Left lung (tissue), 4 donors: ENCODE measurements at regions not wholly inside any gene's neighbourhood (a gene's known extent, or its start where the extent isn't known, plus 50 kb on each side); places are given as distances from the start of the nearest gene placed in this dataset.

Source experiments
- ATAC-seq: fragments of 200-7000 bp; cut with Tn5 transposase; one replicate; pipeline ENCODE4 v1.9.1; 2020; ENCODE audit warnings: moderate library complexity
- DNase-seq, 4 donors: peaks; one replicate each; pipeline ENCODE4 v3.0.0-alpha.2; 2013 to 2020
- H3K27ac ChIP-seq, 2 donors: fragments of 200-600 bp; sonication (generic) in 1 of 2; one replicate each; pipeline versions ENCODE4 v1.5.0 to v1.8.0; 2020 to 2021
- H3K27me3 ChIP-seq, 2 donors: fragments of 200-600 bp; sonication (generic) in 1 of 2; one replicate each; pipeline versions ENCODE4 v1.5.0 to v1.8.0; 2020 to 2021
- H3K36me3 ChIP-seq, 2 donors: fragments of 200-600 bp; sonication (generic) in 1 of 2; one replicate each; pipeline versions ENCODE4 v1.5.0 to v1.8.0; 2020 to 2021
- H3K4me1 ChIP-seq, 2 donors: fragments of 200-600 bp; one replicate each; pipeline ENCODE4 v1.8.0; 2021
- H3K4me3 ChIP-seq, 2 donors: fragments of 200-600 bp; sonication (generic) in 1 of 2; one replicate each; pipeline versions ENCODE4 v1.5.0 to v1.8.0; 2020 to 2021; ENCODE audit warnings: mild to moderate bottlenecking in 1 of 2
- H3K9me3 ChIP-seq, 2 donors: fragments of 200-600 bp; sonication (generic) in 1 of 2; one replicate each; pipeline versions ENCODE4 v1.5.0 to v1.8.0; 2020 to 2021
- CTCF ChIP-seq, 2 donors: fragments of 200-600 bp; sonication (generic) in 1 of 2; IDR thresholded peaks; one replicate each; pipeline versions ENCODE4 v1.5.0 to v1.8.0; 2021; ENCODE audit warnings: antibody characterized with exemption in 2 of 2
- intact Hi-C, 2 donors: fragments of 100-400 bp; cut with DNase I; formaldehyde crosslinking; loops; one replicate each; pipeline versions ENCODE4 v1.11.2 to v1.14.2; 2022
- donor health status: DM: no; HTN: yes; CAD: no.
- donor health status: DM: no; HTN: no; CAD: no.

- DNase-seq, result no peak
- no peak overlapping the region for H3K4me3 ChIP-seq
- no peak overlapping the region for H3K27ac ChIP-seq
- no peak for ATAC-seq
- H3K36me3 ChIP-seq, result no peaks in the 10 kb centered on the region
- intact Hi-C loops, result no loop called here
- H3K27me3 ChIP-seq, result peaks cover 4 to 67% of the 10 kb centered on the region in 2 donors
- no peak for TF ChIP-seq CTCF (IDR thresholded peaks at IDR 0.05)
- no peaks in the 10 kb centered on the region for H3K4me1 ChIP-seq
- no peaks in the 10 kb centered on the region for H3K9me3 ChIP-seq
Observed at GRCh38 chr22:22384668-22385244, 123.8 kb downstream of the ZNF280B start.

GRCh38 chr22:22386602-22387385 is 121.7 kb downstream of the ZNF280B start:
- DNase-seq, result no peak
- Histone ChIP-seq H3K9me3 (no peaks in the 10 kb centered on the region), H3K27me3 (peaks cover 4 to 55% of the 10 kb centered on the region in 2 donors), H3K36me3 (no peaks in the 10 kb centered on the region), H3K4me1 (no peaks in the 10 kb centered on the region), H3K27ac (no peak overlapping the region), H3K4me3 (no peak overlapping the region)
- no peak for TF ChIP-seq CTCF (IDR thresholded peaks at IDR 0.05)
- intact Hi-C loops, result no loop called here
- no peak for ATAC-seq

- TF ChIP-seq CTCF (IDR thresholded peaks at IDR 0.05), result no peak
- ATAC-seq (no peak), DNase-seq (no peak)
- Histone ChIP-seq H3K27me3 (peaks cover 4 to 50% of the 10 kb centered on the region in 2 donors), H3K36me3 (no peaks in the 10 kb centered on the region), H3K9me3 (no peaks in the 10 kb centered on the region), H3K27ac (no peak overlapping the region), H3K4me1 (no peaks in the 10 kb centered on the region), H3K4me3 (no peak overlapping the region)
- intact Hi-C loops, result no loop called here
Observed at GRCh38 chr22:22387386-22387736, 121.2 kb downstream of the ZNF280B start.

- no peaks in the 10 kb centered on the region for H3K4me1 ChIP-seq
- no peak for TF ChIP-seq CTCF (IDR thresholded peaks at IDR 0.05)
- no peak for ATAC-seq
- H3K36me3 ChIP-seq, result no peaks in the 10 kb centered on the region
- intact Hi-C loops, result no loop called here
- no peak overlapping the region for H3K4me3 ChIP-seq
- peaks cover 4 to 44% of the 10 kb centered on the region in 2 donors for H3K27me3 ChIP-seq
- DNase-seq, result no peak
- no peaks in the 10 kb centered on the region for H3K9me3 ChIP-seq
- no peak overlapping the region for H3K27ac ChIP-seq
Observed at GRCh38 chr22:22388090-22388489, 120.5 kb downstream of the ZNF280B start.

- ATAC-seq (no peak), DNase-seq (no peak)
- intact Hi-C loops, result no loop called here
- H3K4me3 ChIP-seq, result no peak overlapping the region
- no peak for TF ChIP-seq CTCF (IDR thresholded peaks at IDR 0.05)
- no peaks in the 10 kb centered on the region for H3K4me1 ChIP-seq
- no peaks in the 10 kb centered on the region for H3K9me3 ChIP-seq
- no peak overlapping the region for H3K27ac ChIP-seq
- peaks cover 4 to 41% of the 10 kb centered on the region in 2 donors for H3K27me3 ChIP-seq
- no peaks in the 10 kb centered on the region for H3K36me3 ChIP-seq
Observed at GRCh38 chr22:22388494-22388893, 120.0 kb downstream of the ZNF280B start.
